GM23248 (cell line): ENCODE measurements at regions not wholly inside any gene's neighbourhood (a gene's known extent, or its start where the extent isn't known, plus 50 kb on each side); places are given as distances from the start of the nearest gene placed in this dataset.
A peak's percentile ranks its signal among the peaks of the same experiment; 100 is the strongest.

ENCODE experiments used
- DNase-seq: peaks from one replicate; pipeline ENCODE4 v3.0.0-alpha.2; 2015
- H2AFZ ChIP-seq: fragments of 200-600 bp; sonication (generic); 2 replicates; pipeline ENCODE4 v1.6.1; 2016; ENCODE audit warnings: antibody characterized with exemption
- H3F3A ChIP-seq: fragments of 200-600 bp; sonication (generic); 2 replicates; pipeline ENCODE4 v1.6.1; 2016; ENCODE audit warnings: mild to moderate bottlenecking, antibody characterized with exemption, mixed run types; ENCODE audit not compliant: insufficient read depth
- H3K27ac ChIP-seq: fragments of 200-600 bp; sonication (generic); 2 replicates; pipeline ENCODE4 v1.5.1; 2016; ENCODE audit warnings: mild to moderate bottlenecking
- H3K27me3 ChIP-seq: fragments of 200-600 bp; sonication (generic); replicated peaks from 2 replicates; pipeline ENCODE4 v1.6.1; 2016; ENCODE audit warnings: mild to moderate bottlenecking; ENCODE audit not compliant: insufficient read depth
- H3K36me3 ChIP-seq: fragments of 200-600 bp; sonication (generic); 2 replicates; pipeline ENCODE4 v1.6.1; 2016; ENCODE audit warnings: low read depth, mild to moderate bottlenecking
- H3K4me1 ChIP-seq: fragments of 200-600 bp; sonication (generic); 2 replicates; pipeline ENCODE4 v1.6.1; 2016; ENCODE audit warnings: mild to moderate bottlenecking; ENCODE audit not compliant: insufficient read depth
- H3K4me2 ChIP-seq: fragments of 200-600 bp; sonication (generic); one replicate; pipeline ENCODE4 v1.6.1; 2016; ENCODE audit warnings: mild to moderate bottlenecking; ENCODE audit not compliant: unreplicated experiment
- H3K4me3 ChIP-seq: fragments of 200-600 bp; sonication (generic); 2 replicates; pipeline ENCODE4 v1.5.1; 2016; ENCODE audit warnings: mild to moderate bottlenecking
- H3K79me2 ChIP-seq: fragments of 200-600 bp; sonication (generic); 2 replicates; pipeline ENCODE4 v1.6.1; 2016; ENCODE audit warnings: mild to moderate bottlenecking; ENCODE audit not compliant: insufficient read depth
- H3K9ac ChIP-seq: fragments of 200-600 bp; sonication (generic); 2 replicates; pipeline ENCODE4 v1.6.1; 2016; ENCODE audit warnings: mild to moderate bottlenecking
- H3K9me2 ChIP-seq: fragments of 200-600 bp; sonication (generic); 2 replicates; pipeline ENCODE4 v1.6.1; 2016; ENCODE audit warnings: mixed run types, mild to moderate bottlenecking, moderate library complexity; ENCODE audit not compliant: insufficient read depth
- H3K9me3 ChIP-seq: fragments of 200-600 bp; sonication (generic); one replicate; pipeline ENCODE4 v1.6.1; 2017; ENCODE audit warnings: low read depth
- H4K20me1 ChIP-seq: fragments of 200-600 bp; sonication (generic); 2 replicates; pipeline ENCODE4 v1.6.0; 2016; ENCODE audit not compliant: insufficient read depth
- EZH2 ChIP-seq: fragments of 200-600 bp; sonication (generic); IDR thresholded peaks from 2 replicates; pipeline ENCODE4 v1.6.1; 2018; ENCODE audit warnings: antibody characterized with exemption, mild to moderate bottlenecking; ENCODE audit not compliant: insufficient read depth, poor library complexity, severe bottlenecking
- EZH2phosphoT487 ChIP-seq: fragments of 200-600 bp; sonication (generic); IDR thresholded peaks from 2 replicates; pipeline ENCODE4 v1.6.1; 2018; ENCODE audit warnings: antibody characterized with exemption, moderate library complexity, mild to moderate bottlenecking, low read depth; ENCODE audit not compliant: insufficient read depth
- WGBS, 2 experiments: methylation state at CpG; one replicate each; pipeline ENCODE4 v1.1.6; 2015 to 2017; ENCODE audit warnings: low lambda C conversion rate in 2 of 2, low coverage in 1 of 2; ENCODE audit errors: missing lambda C conversion rate in 2 of 2; 5-methylcytosine and 5-hydroxymethylcytosine counted together
- in situ Hi-C: fragments of 300-500 bp; cut with MboI; formaldehyde crosslinking; loops from 2 replicates; pipeline ENCODE4 v1.15.0; 2020

DNA sequence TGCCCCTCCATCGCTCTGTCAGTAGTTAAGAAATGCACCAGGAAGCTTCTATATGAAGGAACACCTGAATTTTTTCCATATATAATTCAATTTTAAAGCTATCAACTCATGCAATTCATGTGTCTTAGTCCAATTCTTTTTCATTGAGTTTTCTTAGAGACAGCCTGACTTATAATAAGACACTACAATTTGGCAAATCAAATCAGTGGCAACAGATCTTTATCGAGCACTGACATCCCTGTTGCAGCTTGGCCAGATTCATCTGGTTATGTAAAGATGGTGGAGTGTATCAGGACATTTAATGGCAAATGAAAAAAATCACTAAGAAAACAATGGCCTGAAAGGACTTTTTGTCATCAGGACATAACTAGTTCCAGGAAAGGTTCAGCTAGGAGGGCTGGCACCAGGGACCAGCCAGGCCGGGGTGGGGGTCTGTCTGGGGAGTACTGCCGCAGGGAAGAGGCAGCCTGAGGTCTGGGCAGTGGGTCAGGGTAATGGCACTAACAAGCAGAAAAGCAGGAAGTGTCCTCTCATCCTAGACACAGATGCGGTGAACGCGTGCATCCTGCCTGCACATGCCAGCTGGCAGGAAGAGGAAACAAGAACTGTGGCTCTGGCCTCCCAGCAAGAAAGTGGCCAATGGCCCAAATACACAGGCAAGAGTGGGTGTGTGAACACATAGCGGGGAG is 100.5 kb upstream of the LMNTD1 start:
- Histone ChIP-seq H2AFZ (no peak overlapping the region), H3K27me3 (no peaks in the 10 kb centered on the region), H3K36me3 (no peaks in the 10 kb centered on the region), H3K9ac (no peak overlapping the region), H3K4me3 (no peak overlapping the region), H3K9me2 (no peaks in the 10 kb centered on the region), H3K4me1 (peaks cover 4% of the 10 kb centered on the region; the same call in 1 of the 2 replicates), H3K79me2 (no peaks in the 10 kb centered on the region), H3K4me2 (no peak overlapping the region), H3K9me3 (no peaks in the 10 kb centered on the region), H3K27ac (no peak overlapping the region), H3F3A (no peaks in the 10 kb centered on the region), H4K20me1 (no peaks in the 10 kb centered on the region)
- TF ChIP-seq EZH2phosphoT487 (no peak), EZH2 (no peak)
- in situ Hi-C loops = no loop called here
- DNase-seq = no peak
- WGBS, 2 experiments = 83 to 90% methylated on average over 8 of the region's 8 CpGs

DNA sequence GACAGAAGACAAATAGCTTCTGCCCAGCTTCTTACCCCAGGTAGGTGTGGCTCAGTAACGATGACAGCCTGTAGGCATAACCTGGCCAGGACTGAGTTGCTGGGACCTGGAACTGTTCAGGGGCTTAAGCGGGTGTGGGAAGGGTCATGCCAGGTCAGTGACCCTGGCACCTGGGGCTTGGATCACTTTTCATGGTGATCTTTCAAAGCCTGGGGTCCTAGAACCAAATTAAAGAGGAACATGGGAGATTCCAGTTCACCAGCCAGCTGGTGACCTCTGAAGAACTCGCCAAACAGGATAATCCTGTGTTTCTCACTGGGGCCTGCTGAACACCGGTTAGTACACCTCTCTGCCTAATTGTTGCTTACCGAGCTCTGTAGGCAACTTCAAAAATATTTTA is 102.6 kb upstream of the LMNTD1 start:
- no peak overlapping the region for H3K9ac ChIP-seq
- H3F3A ChIP-seq = no peaks in the 10 kb centered on the region
- H3K79me2 ChIP-seq = no peaks in the 10 kb centered on the region
- 86 to 91% methylated on average over 5 of the region's 5 CpGs for WGBS, 2 experiments
- H3K9me2 ChIP-seq = no peaks in the 10 kb centered on the region
- no peaks in the 10 kb centered on the region for H3K9me3 ChIP-seq
- DNase-seq = no peak
- H3K27ac ChIP-seq = no peak overlapping the region
- no peak overlapping the region for H2AFZ ChIP-seq
- no peak overlapping the region for H3K4me2 ChIP-seq
- no peak overlapping the region for H3K4me3 ChIP-seq
- no peaks in the 10 kb centered on the region for H4K20me1 ChIP-seq
- TF ChIP-seq EZH2 (no peak), EZH2phosphoT487 (no peak)
- no peaks in the 10 kb centered on the region for H3K27me3 ChIP-seq
- in situ Hi-C loops = no loop called here
- H3K4me1 ChIP-seq = no peaks in the 10 kb centered on the region
- no peaks in the 10 kb centered on the region for H3K36me3 ChIP-seq

DNA sequence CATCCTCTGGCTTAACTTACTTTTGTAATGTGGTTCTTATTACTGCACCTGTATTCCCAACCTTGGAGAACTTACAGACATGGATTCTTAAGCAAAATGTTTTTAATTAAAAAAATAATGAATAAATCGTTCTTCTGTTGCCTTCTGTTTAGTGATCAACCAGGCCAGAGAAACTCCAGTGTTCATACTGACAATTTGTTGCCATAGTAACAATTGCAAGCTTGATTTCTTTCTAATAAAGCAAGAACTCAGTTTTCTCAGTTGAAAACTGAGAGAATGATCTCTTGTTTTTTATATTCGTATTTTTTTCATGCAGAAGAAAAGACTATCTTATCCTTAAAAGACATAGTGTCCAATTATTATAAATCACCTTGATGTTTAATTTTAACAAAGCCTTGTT is 106.5 kb upstream of the LMNTD1 start:
- 12 to 23% methylated on average over 2 of the region's 2 CpGs for WGBS, 2 experiments
- Histone ChIP-seq H3K36me3 (no peaks in the 10 kb centered on the region), H3F3A (no peaks in the 10 kb centered on the region), H3K27ac (no peak overlapping the region), H3K79me2 (no peaks in the 10 kb centered on the region), H3K4me3 (no peak overlapping the region), H3K4me1 (no peaks in the 10 kb centered on the region), H3K9me3 (no peaks in the 10 kb centered on the region), H3K9me2 (no peaks in the 10 kb centered on the region), H3K9ac (no peak overlapping the region), H3K27me3 (no peaks in the 10 kb centered on the region), H2AFZ (no peak overlapping the region), H4K20me1 (no peaks in the 10 kb centered on the region), H3K4me2 (no peak overlapping the region)
- in situ Hi-C loops = no loop called here
- DNase-seq = no peak
- no peak for TF ChIP-seq EZH2
- no peak for TF ChIP-seq EZH2phosphoT487

DNA sequence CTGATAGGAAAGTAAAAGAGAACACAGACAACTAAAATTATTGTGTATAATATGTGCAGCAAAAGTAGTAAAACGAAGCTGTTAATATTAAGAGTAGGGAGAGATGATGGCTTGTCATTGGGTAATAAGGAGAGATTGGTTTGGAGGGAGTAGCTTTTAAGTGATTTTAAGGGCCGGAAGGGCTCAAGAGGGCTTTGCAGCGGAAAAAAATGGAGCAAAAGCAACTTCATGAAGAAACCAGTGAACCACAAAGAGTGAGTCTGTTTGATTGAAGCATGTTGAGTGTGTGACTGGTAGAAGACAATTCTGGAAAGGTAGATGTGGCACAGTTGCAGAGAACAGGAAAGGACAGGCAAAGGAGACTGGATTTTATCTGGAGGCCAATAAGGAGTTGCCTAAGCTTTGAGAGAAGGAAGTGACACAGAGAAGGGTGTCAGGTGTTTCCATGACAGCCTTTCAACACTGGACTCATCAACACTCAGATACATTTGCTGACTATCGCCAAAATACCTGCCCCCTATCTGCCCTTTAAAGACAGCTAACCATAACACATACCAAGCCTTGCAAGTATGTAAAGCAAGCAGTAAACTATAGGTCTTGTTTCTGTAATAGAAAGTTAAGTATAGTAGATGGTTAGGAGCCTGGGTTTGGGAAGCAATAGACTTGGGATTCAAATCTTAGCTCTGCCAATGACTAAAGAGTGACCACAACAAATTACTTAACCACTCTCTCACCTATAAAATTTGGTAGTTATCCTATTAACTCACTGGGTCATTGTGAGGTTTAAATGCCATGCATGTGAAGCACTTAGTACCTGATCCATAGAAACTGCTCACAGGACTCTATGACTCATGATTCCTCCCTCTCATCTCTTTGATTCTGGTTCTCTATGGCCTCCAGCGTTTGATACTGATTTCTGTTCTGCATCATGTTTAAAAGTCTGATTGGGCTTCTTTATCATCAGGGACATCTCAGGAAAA is 117.3 kb upstream of the LMNTD1 start:
- no peak for TF ChIP-seq EZH2
- TF ChIP-seq EZH2phosphoT487 = no peak
- no peak overlapping the region for H3K4me3 ChIP-seq
- no peaks in the 10 kb centered on the region for H4K20me1 ChIP-seq
- no peak overlapping the region for H3K27ac ChIP-seq
- H3K4me2 ChIP-seq = peak overlapping the region; percentile 39
- in situ Hi-C loops = no loop called here
- H3K4me1 ChIP-seq = peaks cover 9% of the 10 kb centered on the region; the same call in 1 of the 2 replicates
- H2AFZ ChIP-seq = no peak overlapping the region
- H3K79me2 ChIP-seq = no peaks in the 10 kb centered on the region
- no peak overlapping the region for H3K9ac ChIP-seq
- peak; percentile 50 for DNase-seq
- H3F3A ChIP-seq = peaks cover 8% of the 10 kb centered on the region; the same call in 1 of the 2 replicates
- no peaks in the 10 kb centered on the region for H3K9me2 ChIP-seq
- H3K27me3 ChIP-seq = no peaks in the 10 kb centered on the region
- no peaks in the 10 kb centered on the region for H3K36me3 ChIP-seq
- 88 to 91% methylated on average over 5 of the region's 5 CpGs for WGBS, 2 experiments
- no peaks in the 10 kb centered on the region for H3K9me3 ChIP-seq
